K562 (cell line): ENCODE measurements at regions not wholly inside any gene's neighbourhood (a gene's known extent, or its start where the extent isn't known, plus 50 kb on each side); places are given as distances from the start of the nearest gene placed in this dataset.

ENCODE experiments used
- ATAC-seq: fragments of 200-7000 bp; cut with Tn5 transposase; 3 replicates; pipeline ENCODE4 v1.9.1; 2020; ENCODE audit warnings: moderate library complexity
- BruUV-seq: library from RNA; stranded (reverse); fragments of 400-500 nt; replicated peaks from 2 replicates; lab custom pipeline; 2021; lab: Mats Ljungman, UMichigan
- CTCF ChIA-PET: fragments of 300-600 bp; formaldehyde crosslinking; extraction: SDS; loops from one replicate; lab custom pipeline; 2021; ENCODE audit warnings: low intra/inter-chr PET ratio; lab: Yijun Ruan, JAX
- POLR2A ChIA-PET: fragments of 300-600, 350-650 bp; sonication (Branson Sonifier 250); formaldehyde crosslinking; extraction: SDS; loops from one replicate; lab custom pipeline; 2021; ENCODE audit warnings: antibody characterized with exemption, inconsistent platforms; lab: Yijun Ruan, JAX
- DNase-seq, 4 experiments: peaks; one replicate each; pipeline versions ENCODE4 v3.0.0 to v3.0.0-alpha.2; 2011 to 2018; ENCODE audit warnings: low spot score in 3 of 4, mixed read lengths in 3 of 4; ENCODE audit errors: extremely low read depth in 1 of 4
- FAIRE-seq: peaks from 2 replicates; lab custom pipeline; 2011; peaks lifted over from hg19 to GRCh38; lab: Jason Lieb, UNC
- H2AFZ ChIP-seq: 2 replicates; pipeline ENCODE4 v1.6.0; 2011; ENCODE audit warnings: low read depth, low read length, control low read depth, inconsistent platforms
- H3K27ac ChIP-seq: fragments of 200-600 bp; 3 replicates; pipeline ENCODE4 v1.8.0; 2011; ENCODE audit warnings: low read depth, mild to moderate bottlenecking, control low read depth, inconsistent platforms, low read length, moderate library complexity, mixed read lengths; ENCODE audit errors: extremely low read depth
- H3K27me3 ChIP-seq, 2 experiments: fragments of 300-600 bp in 1 of 2; 2 replicates in 1 of 2; 3 replicates in 1 of 2; pipeline versions ENCODE4 v1.6.0 to v1.8.0; 2011; ENCODE audit warnings: inconsistent platforms in 2 of 2, low read length in 2 of 2, mild to moderate bottlenecking in 1 of 2, mixed read lengths in 1 of 2, moderate library complexity in 1 of 2; ENCODE audit not compliant: control insufficient read depth in 2 of 2, insufficient read depth in 2 of 2
- H3K36me3 ChIP-seq: fragments of 300-600 bp; 3 replicates; pipeline ENCODE4 v1.8.0; 2011; ENCODE audit warnings: mild to moderate bottlenecking, low read length, inconsistent platforms; ENCODE audit not compliant: control insufficient read depth, insufficient read depth
- H3K4me1 ChIP-seq, 2 experiments: fragments of 200-600 bp in 1 of 2; replicated peaks in 1 of 2; 2 replicates in 1 of 2; 3 replicates in 1 of 2; pipeline versions ENCODE4 v1.5.1 to v1.8.0; 2011; ENCODE audit warnings: inconsistent platforms in 2 of 2, low read length in 2 of 2, mild to moderate bottlenecking in 1 of 2, mixed read lengths in 1 of 2, moderate library complexity in 1 of 2; ENCODE audit not compliant: control insufficient read depth in 2 of 2, insufficient read depth in 2 of 2
- H3K4me2 ChIP-seq: 2 replicates; pipeline ENCODE4 v1.6.1; 2011; ENCODE audit warnings: low read length, control low read depth, inconsistent platforms, mixed read lengths; ENCODE audit not compliant: insufficient read depth
- H3K4me3 ChIP-seq: fragments of 200-600 bp; sonication (generic), shearing (Covaris generic); 2 replicates; pipeline ENCODE4 v1.5.1; 2016; ENCODE audit warnings: control low read depth, inconsistent platforms
- H3K79me2 ChIP-seq: fragments of 200-600 bp; 3 replicates; pipeline ENCODE4 v1.8.0; 2011; ENCODE audit warnings: low read length, inconsistent platforms; ENCODE audit not compliant: control insufficient read depth, insufficient read depth
- H3K9ac ChIP-seq, 2 experiments: 2 replicates each; pipeline versions ENCODE4 v1.6.0 to v1.6.1; 2011; ENCODE audit warnings: low read depth in 2 of 2, low read length in 2 of 2, control low read depth in 1 of 2, inconsistent platforms in 1 of 2, mild to moderate bottlenecking in 1 of 2, mixed read lengths in 1 of 2; ENCODE audit not compliant: insufficient read depth in 1 of 2
- H3K9me1 ChIP-seq: one replicate; pipeline ENCODE4 v1.6.0; 2011; ENCODE audit warnings: inconsistent platforms, mild to moderate bottlenecking, low read length, moderate library complexity; ENCODE audit not compliant: control insufficient read depth, insufficient read depth
- H3K9me3 ChIP-seq: replicated peaks from 2 replicates; pipeline ENCODE4 v1.5.1; 2011; ENCODE audit warnings: low read depth, low read length, inconsistent platforms; ENCODE audit not compliant: control insufficient read depth, insufficient read depth
- H4K20me1 ChIP-seq: replicated peaks from 2 replicates; pipeline ENCODE4 v1.6.1; 2011; ENCODE audit warnings: low read length, inconsistent platforms, mixed read lengths; ENCODE audit not compliant: control insufficient read depth, insufficient read depth
- AFF1 ChIP-seq, 2 experiments: fragments of 450-650 bp; IDR thresholded peaks; 2 replicates each; pipeline ENCODE4 v1.6.1; 2018; ENCODE audit warnings: mild to moderate bottlenecking in 2 of 2, low read depth in 1 of 2; ENCODE audit not compliant: partially characterized antibody in 2 of 2
- ASH1L ChIP-seq: fragments of 450-650 bp; IDR thresholded peaks from 2 replicates; pipeline ENCODE4 v1.6.1; 2018; ENCODE audit warnings: borderline replicate concordance, mild to moderate bottlenecking, low read depth; ENCODE audit not compliant: partially characterized antibody
- CBX2 ChIP-seq: fragments of 200-600 bp; sonication (generic); IDR thresholded peaks from one replicate; pipeline ENCODE4 v1.6.1; 2012; ENCODE audit warnings: mild to moderate bottlenecking, low read length, inconsistent platforms; ENCODE audit not compliant: insufficient read depth, poor library complexity, severe bottlenecking
- CREB1 ChIP-seq, 2 experiments: sonication (generic) in 1 of 2; formaldehyde crosslinking in 1 of 2; IDR thresholded peaks; 2 replicates each; pipeline versions ENCODE4 v1.6.1 to v1.8.0; 2012 to 2022; ENCODE audit warnings: inconsistent platforms in 1 of 2, mild to moderate bottlenecking in 1 of 2, missing genetic modification reagents in 1 of 2, moderate library complexity in 1 of 2
- EGR1 ChIP-seq: fragments of 450-650 bp; conservative IDR thresholded peaks from 2 replicates; pipeline ENCODE4 v1.6.1; 2017; ENCODE audit warnings: mild to moderate bottlenecking
- ELK3 ChIP-seq: fragments of 450-650 bp; formaldehyde crosslinking; IDR thresholded peaks from 2 replicates; pipeline ENCODE4 v1.4.0; 2020; ENCODE audit warnings: mild to moderate bottlenecking
- LCOR ChIP-seq: sonication (generic); formaldehyde crosslinking; IDR thresholded peaks from 2 replicates; pipeline ENCODE4 v1.8.0; 2022; ENCODE audit warnings: mild to moderate bottlenecking, missing genetic modification reagents
- NFIC ChIP-seq: fragments of 450-650 bp; IDR thresholded peaks from 2 replicates; pipeline ENCODE4 v1.6.1; 2017; ENCODE audit warnings: mild to moderate bottlenecking, inconsistent platforms
- ZNF318 ChIP-seq, 2 experiments: fragments of 450-650 bp; IDR thresholded peaks; 2 replicates each; pipeline ENCODE4 v1.6.1; 2016; ENCODE audit warnings: mild to moderate bottlenecking in 2 of 2, borderline replicate concordance in 1 of 2, low read depth in 1 of 2, moderate library complexity in 1 of 2
- WGBS: fragments of 100-300 bp; shearing (Covaris generic); methylation state at CpG from one replicate; pipeline ENCODE4 v1.1.6; 2016; ENCODE audit warnings: low coverage, mixed read lengths; ENCODE audit not compliant: insufficient coverage; ENCODE audit errors: missing lambda C conversion rate; 5-methylcytosine and 5-hydroxymethylcytosine counted together
- in situ Hi-C: fragments of 300-500 bp; cut with MboI; formaldehyde crosslinking; loops from 4 replicates; pipeline ENCODE4 v1.15.0; 2018; ENCODE audit warnings: inconsistent platforms, mixed read lengths
- intact Hi-C: fragments of 100-400 bp; cut with micrococcal nuclease; formaldehyde crosslinking; loops from 2 replicates; pipeline ENCODE4 v1.14.2; 2022

GRCh38 chr7:67758551-67758950 is 761.9 kb downstream of the TYW1 start:
- no peak for ATAC-seq
- intact Hi-C loops (no loop called here), in situ Hi-C loops (no loop called here)
- Histone ChIP-seq H3K9me3 (no peaks in the 10 kb centered on the region), H3K36me3 (no peaks in the 10 kb centered on the region), H3K9me1 (no peaks in the 10 kb centered on the region), H3K4me2 (no peak overlapping the region), H3K79me2 (no peaks in the 10 kb centered on the region), H3K4me1 (no peaks in the 10 kb centered on the region), H3K27me3 (no peaks in the 10 kb centered on the region), H4K20me1 (no peaks in the 10 kb centered on the region), H3K4me3 (no peak overlapping the region), H2AFZ (no peak overlapping the region), H3K27ac (no peak overlapping the region), H3K9ac (no peak overlapping the region)
- no TSS peak for BruUV-seq
- ChIA-PET POLR2A (no interaction called here), CTCF (no interaction called here)
- no peak for FAIRE-seq
- DNase-seq = no peak
- WGBS = 3% methylated on average over 3 of the region's 3 CpGs
- TF ChIP-seq CREB1 (IDR thresholded peaks at IDR 0.05) = no peak
- TF ChIP-seq CREB1 (CRISPR knock-in tag; IDR thresholded peaks at IDR 0.05) = no peak
- TF ChIP-seq ELK3 (CRISPR knock-in tag) = no peak
- TF ChIP-seq AFF1 (IDR thresholded peaks at IDR 0.05; ENCODE audit: low read depth in 1 of 2, partially characterized antibody in 2 of 2) = no peak
- TF ChIP-seq EGR1 = no peak
- TF ChIP-seq ZNF318 (IDR thresholded peaks at IDR 0.05; ENCODE audit: borderline replicate concordance in 1 of 2, low read depth in 1 of 2) = no peak
- no peak for TF ChIP-seq NFIC
- no peak for TF ChIP-seq CBX2
- TF ChIP-seq LCOR = no peak
- TF ChIP-seq ASH1L = no peak
